OCI-LY1 (cell line): ENCODE measurements at regions not wholly inside any gene's neighbourhood (a gene's known extent, or its start where the extent isn't known, plus 50 kb on each side); places are given as distances from the start of the nearest gene placed in this dataset.
A peak's percentile ranks its signal among the peaks of the same experiment; 100 is the strongest.

Source experiments
- H2AFZ ChIP-seq: fragments of 200-600 bp; sonication (generic), shearing (Covaris generic); 2 replicates; pipeline ENCODE4 v1.6.0; 2014; ENCODE audit warnings: antibody characterized with exemption, mild to moderate bottlenecking, low read length
- H3F3A ChIP-seq: fragments of 200-600 bp; sonication (generic), shearing (Covaris generic); 2 replicates; pipeline ENCODE4 v1.6.0; 2014; ENCODE audit warnings: mild to moderate bottlenecking, antibody characterized with exemption, low read length, moderate library complexity; ENCODE audit not compliant: insufficient read depth
- H3K27ac ChIP-seq: fragments of 200-600 bp; sonication (generic); 2 replicates; pipeline ENCODE4 v1.5.1; 2014; ENCODE audit warnings: low read length, mixed run types, mild to moderate bottlenecking, low read depth; ENCODE audit not compliant: poor library complexity, severe bottlenecking
- H3K27me3 ChIP-seq: fragments of 200-600 bp; sonication (generic); 2 replicates; pipeline ENCODE4 v1.6.0; 2014; ENCODE audit warnings: antibody characterized with exemption, mild to moderate bottlenecking, low read length, moderate library complexity; ENCODE audit not compliant: insufficient read depth
- H3K36me3 ChIP-seq: fragments of 200-600 bp; sonication (generic); 2 replicates; pipeline ENCODE4 v1.6.1; 2014; ENCODE audit warnings: mild to moderate bottlenecking, antibody characterized with exemption, low read length, moderate library complexity, mixed read lengths; ENCODE audit not compliant: insufficient read depth
- H3K4me1 ChIP-seq: fragments of 200-600 bp; sonication (generic); 2 replicates; pipeline ENCODE4 v1.5.1; 2014; ENCODE audit warnings: mild to moderate bottlenecking, low read length, moderate library complexity; ENCODE audit not compliant: insufficient read depth, severe bottlenecking
- H3K4me2 ChIP-seq: fragments of 200-600 bp; sonication (generic), shearing (Covaris generic); 2 replicates; pipeline ENCODE4 v1.6.1; 2014; ENCODE audit warnings: low read length
- H3K4me3 ChIP-seq: fragments of 200-600 bp; sonication (generic); 2 replicates; pipeline ENCODE4 v1.5.1; 2014; ENCODE audit warnings: low read length, low read depth, mild to moderate bottlenecking, mixed read lengths; ENCODE audit not compliant: poor library complexity, severe bottlenecking
- H3K79me2 ChIP-seq: fragments of 200-600 bp; shearing (Covaris generic); 2 replicates; pipeline ENCODE4 v1.6.1; 2016; ENCODE audit warnings: mixed run types, low read length, mixed read lengths; ENCODE audit not compliant: insufficient read depth
- H3K9ac ChIP-seq: fragments of 200-600 bp; sonication (generic), shearing (Covaris generic); 2 replicates; pipeline ENCODE4 v1.6.1; 2014; ENCODE audit warnings: mild to moderate bottlenecking, low read length, mixed read lengths
- H3K9me2 ChIP-seq: fragments of 200-600 bp; sonication (generic), shearing (Covaris generic); 2 replicates; pipeline ENCODE4 v1.6.1; 2014; ENCODE audit warnings: low read depth, mild to moderate bottlenecking, low read length, mixed read lengths
- H3K9me3 ChIP-seq: fragments of 200-600 bp; shearing (Covaris generic); 2 replicates; pipeline ENCODE4 v1.6.1; 2014; ENCODE audit warnings: low read length, mixed read lengths
- H4K20me1 ChIP-seq: fragments of 200-600 bp; sonication (generic), shearing (Covaris generic); 2 replicates; pipeline ENCODE4 v1.6.0; 2016; ENCODE audit warnings: mild to moderate bottlenecking, low read length; ENCODE audit not compliant: insufficient read depth
- EZH2 ChIP-seq: fragments of 200-600 bp; sonication (generic), shearing (Covaris generic); IDR thresholded peaks from 2 replicates; pipeline ENCODE4 v1.8.0; 2017; ENCODE audit warnings: borderline replicate concordance, mixed run types, mild to moderate bottlenecking, antibody characterized with exemption, low read length, moderate library complexity, mixed read lengths
- TF ChIP-seq, protein P1 (sequence below): fragments of 200-600 bp; sonication (generic), shearing (Covaris generic); IDR thresholded peaks from 2 replicates; pipeline ENCODE4 v1.5.1; 2017; ENCODE audit warnings: mild to moderate bottlenecking, antibody characterized with exemption, low read length, moderate library complexity, mixed read lengths

DNA sequence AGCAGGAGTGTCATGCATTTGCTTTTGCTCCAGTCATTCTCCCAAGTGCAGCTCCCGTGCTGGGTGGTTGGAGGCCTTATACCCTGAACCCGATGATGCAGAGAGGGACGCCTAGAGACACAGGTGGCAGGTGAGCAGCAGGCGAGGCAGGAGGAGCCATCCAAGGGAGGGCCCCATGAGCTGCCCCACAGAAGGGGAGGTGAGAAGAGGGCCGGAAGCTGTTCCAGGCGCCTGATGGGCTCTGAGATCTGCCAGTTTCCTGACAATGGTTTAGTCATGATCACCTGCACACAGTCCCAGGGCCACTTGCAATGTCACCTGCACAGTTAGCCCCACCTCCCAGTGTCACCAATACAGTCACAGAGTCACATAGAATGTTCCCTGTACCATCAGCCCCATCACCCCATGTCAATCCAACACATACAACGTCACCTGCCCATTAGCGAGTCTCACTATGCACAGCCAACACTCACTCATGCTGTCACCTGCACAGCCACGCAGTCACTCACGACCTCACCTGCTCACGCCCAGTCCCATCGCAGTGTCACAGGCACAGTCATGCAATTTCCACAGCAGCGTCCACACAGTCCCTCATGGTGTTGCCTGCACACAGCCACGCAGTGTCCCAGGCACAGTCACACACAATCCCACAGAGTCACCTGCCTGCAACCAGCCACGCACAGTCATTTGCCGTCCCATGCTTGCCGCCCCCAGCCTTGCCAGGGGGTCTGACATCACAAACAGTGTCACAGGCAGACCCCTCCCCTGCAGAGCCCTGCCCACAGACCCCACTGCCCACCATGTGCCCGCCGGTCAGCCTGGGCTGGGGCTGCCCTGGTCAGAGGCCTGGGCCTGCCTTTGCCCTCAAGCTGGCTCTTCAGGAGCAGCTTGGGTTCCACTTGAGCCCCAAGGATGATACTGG lies 113.4 kb downstream of the LHX2 start:
- Histone ChIP-seq H3K4me3 (no peak overlapping the region), H3K9me3 (no peaks in the 10 kb centered on the region), H3K9me2 (no peaks in the 10 kb centered on the region), H2AFZ (no peak overlapping the region), H3F3A (no peaks in the 10 kb centered on the region), H3K36me3 (no peaks in the 10 kb centered on the region), H3K27ac (no peak overlapping the region), H3K9ac (no peak overlapping the region), H3K27me3 (no peaks in the 10 kb centered on the region), H3K79me2 (no peaks in the 10 kb centered on the region), H3K4me1 (no peaks in the 10 kb centered on the region), H3K4me2 (no peak overlapping the region), H4K20me1 (no peaks in the 10 kb centered on the region)
- TF ChIP-seq, protein P1, sequence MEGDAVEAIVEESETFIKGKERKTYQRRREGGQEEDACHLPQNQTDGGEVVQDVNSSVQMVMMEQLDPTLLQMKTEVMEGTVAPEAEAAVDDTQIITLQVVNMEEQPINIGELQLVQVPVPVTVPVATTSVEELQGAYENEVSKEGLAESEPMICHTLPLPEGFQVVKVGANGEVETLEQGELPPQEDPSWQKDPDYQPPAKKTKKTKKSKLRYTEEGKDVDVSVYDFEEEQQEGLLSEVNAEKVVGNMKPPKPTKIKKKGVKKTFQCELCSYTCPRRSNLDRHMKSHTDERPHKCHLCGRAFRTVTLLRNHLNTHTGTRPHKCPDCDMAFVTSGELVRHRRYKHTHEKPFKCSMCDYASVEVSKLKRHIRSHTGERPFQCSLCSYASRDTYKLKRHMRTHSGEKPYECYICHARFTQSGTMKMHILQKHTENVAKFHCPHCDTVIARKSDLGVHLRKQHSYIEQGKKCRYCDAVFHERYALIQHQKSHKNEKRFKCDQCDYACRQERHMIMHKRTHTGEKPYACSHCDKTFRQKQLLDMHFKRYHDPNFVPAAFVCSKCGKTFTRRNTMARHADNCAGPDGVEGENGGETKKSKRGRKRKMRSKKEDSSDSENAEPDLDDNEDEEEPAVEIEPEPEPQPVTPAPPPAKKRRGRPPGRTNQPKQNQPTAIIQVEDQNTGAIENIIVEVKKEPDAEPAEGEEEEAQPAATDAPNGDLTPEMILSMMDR: no peak
- TF ChIP-seq EZH2: no peak

DNA sequence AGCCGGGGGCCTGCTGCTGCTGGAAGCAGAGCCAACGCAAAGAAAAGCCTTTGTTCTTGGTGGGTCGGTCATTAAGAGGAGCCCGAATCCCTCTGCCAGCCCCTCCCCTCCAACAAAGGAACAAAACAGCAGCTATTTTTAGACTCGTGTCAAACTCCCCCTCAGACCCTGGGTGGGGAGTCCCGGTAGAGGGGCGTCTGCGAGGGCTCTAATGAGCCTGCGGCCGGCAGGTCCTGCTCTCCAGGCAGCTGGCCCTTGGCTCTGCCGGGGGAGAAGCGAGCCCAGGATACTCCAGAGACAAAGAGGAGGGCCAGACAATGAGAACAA lies 114.0 kb downstream of the LHX2 start:
- Histone ChIP-seq H3K27me3 (0 out of 2 replicates have a peak, but pooled peaks cover under 1% of the 10 kb centered on the region), H3K4me3 (no peak overlapping the region), H3K9ac (no peak overlapping the region), H2AFZ (no peak overlapping the region), H4K20me1 (no peaks in the 10 kb centered on the region), H3F3A (no peaks in the 10 kb centered on the region), H3K27ac (no peak overlapping the region), H3K4me2 (no peak overlapping the region), H3K79me2 (no peaks in the 10 kb centered on the region), H3K36me3 (no peaks in the 10 kb centered on the region), H3K9me3 (no peaks in the 10 kb centered on the region), H3K9me2 (no peaks in the 10 kb centered on the region), H3K4me1 (no peaks in the 10 kb centered on the region)
- TF ChIP-seq EZH2: no peak
- TF ChIP-seq, protein P1: no peak

DNA sequence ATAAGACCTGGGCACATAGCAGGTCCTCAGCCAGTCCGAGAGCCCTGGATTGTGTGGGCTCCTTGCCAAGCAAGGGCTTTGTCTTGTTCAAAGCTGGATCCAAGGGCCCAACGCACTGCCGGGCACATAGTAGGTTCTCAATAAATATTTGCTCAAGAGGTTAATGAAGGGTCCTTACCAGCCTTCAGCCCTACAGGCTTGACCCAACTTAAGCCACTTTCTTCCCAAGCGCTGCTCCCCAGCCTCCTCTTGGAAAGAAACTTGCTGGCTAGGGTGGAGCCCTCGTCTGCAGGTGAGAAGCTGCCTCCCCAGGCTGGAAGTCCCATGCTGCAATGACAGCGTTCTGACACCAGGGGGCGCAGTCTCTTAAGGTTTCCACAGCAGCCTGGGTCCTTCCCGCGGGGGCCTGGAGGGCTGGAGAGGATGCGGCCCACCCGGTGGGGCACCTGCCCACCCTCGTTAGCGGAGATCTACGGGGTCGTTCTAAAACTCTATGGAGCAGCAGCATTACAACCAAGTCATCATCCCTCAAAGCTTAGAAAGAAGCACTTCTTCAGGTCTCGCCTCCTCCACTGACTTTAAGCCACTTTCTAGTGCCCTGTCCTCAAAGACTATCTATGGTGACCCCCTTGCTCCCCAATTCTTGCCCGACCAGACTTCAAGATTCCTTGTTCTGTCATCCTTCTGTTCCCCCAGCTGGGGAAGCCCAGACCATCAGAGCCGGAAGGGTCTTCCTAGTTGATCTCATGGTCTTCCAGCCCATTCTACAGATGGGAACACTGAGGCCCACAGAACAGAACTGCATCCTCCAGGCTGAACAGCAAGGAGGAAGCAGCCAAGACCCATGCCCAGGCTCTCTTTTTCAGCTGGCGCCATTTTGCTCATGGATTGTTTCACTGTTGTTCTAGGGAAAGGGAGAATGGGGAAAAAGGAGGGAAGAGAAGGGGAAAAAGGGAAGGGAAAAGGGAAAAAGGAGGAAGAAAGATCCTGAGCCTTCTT lies 115.4 kb downstream of the LHX2 start:
- Histone ChIP-seq H3K27me3 (0 out of 2 replicates have a peak, but pooled peaks cover 5% of the 10 kb centered on the region), H3K9ac (no peak overlapping the region), H2AFZ (no peak overlapping the region), H3K4me2 (no peak overlapping the region), H3K9me2 (no peaks in the 10 kb centered on the region), H3K4me1 (no peaks in the 10 kb centered on the region), H3K4me3 (no peak overlapping the region), H3F3A (no peaks in the 10 kb centered on the region), H3K36me3 (no peaks in the 10 kb centered on the region), H3K79me2 (no peaks in the 10 kb centered on the region), H4K20me1 (no peaks in the 10 kb centered on the region), H3K9me3 (no peaks in the 10 kb centered on the region), H3K27ac (no peak overlapping the region)
- TF ChIP-seq, protein P1: peak; percentile 94
- TF ChIP-seq EZH2: no peak
